T47D (cell line): ENCODE measurements at regions not wholly inside any gene's neighbourhood (a gene's known extent, or its start where the extent isn't known, plus 50 kb on each side); places are given as distances from the start of the nearest gene placed in this dataset.

ENCODE experiments used
- DNase-seq, 2 experiments: peaks; one replicate each; pipeline versions ENCODE4 v3.0.0 to v3.0.0-alpha.2; 2011 to 2012; ENCODE audit warnings: low read depth in 1 of 2, low spot score in 1 of 2
- JUND ChIP-seq: IDR thresholded peaks from 2 replicates; pipeline ENCODE4 v1.6.1; 2012; ENCODE audit warnings: low read depth
- in situ Hi-C: cut with HindIII; loops from 2 replicates; pipeline ENCODE4 v1.10.0; 2016; ENCODE audit warnings: low sequenced_read_pairs, low pct_unique_long_range_greater_than_20kb

DNA sequence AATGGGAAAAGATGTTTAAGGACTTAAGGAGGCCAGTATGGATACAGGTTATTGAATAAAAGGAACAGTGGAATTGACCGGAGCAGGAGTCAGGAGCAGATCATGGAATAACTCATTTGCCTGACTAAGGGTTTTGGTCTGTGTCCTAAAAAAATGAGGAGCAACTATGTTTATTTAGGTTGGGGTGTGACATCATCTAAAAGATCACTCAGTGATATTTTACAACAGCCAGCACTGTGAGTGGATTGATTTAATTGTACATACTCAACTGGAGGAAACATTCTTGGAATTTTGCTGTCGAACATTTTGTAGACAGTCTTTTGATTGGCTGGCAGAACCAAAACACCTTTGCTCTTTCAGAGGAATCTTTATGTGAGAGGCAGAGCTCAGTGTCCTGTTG lies 348.6 kb upstream of the CDIN1 start:
- no peak for TF ChIP-seq JUND
- in situ Hi-C loops, result no loop called here
- peak in 1 of 2 experiments; percentile 30 for DNase-seq

DNA sequence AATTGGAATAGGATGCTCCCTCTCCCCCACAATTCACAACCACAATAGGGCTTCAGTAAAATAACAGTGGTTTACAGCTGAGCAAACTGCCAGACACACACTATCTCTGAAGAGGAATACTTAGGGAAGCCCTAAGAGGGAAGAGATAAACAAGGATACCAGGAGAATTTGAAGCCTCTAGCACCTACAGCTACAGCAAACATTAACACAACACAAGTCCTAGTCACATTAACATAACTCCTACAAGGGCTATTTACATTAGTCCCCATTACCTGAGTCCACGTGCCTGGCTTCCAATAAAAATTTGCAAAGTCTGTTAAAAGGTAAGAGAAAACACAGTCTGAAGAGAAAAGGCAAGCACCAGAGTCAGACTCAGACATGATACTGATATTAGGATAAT lies 346.9 kb upstream of the CDIN1 start:
- no peak for TF ChIP-seq JUND
- no peak for DNase-seq
- in situ Hi-C loops, result no loop called here

DNA sequence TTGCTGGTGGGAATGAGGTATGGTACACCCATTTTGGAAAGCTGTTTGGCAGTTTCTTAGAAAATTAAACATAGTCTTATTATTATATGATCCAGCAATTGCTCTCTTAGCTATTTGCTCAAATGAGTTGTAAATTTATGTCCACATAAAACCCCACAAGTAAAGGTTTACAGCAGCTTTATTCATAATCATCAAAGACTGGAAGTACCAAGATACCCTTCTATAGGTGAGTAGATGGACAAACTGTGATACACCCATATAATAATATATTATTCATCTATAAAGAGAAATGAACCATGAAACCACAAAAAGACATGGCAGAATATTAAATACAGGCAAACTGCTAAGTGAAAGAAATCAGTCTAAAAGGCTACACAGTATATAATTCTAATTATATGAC lies 344.7 kb upstream of the CDIN1 start:
- in situ Hi-C loops, result no loop called here
- DNase-seq, result no peak
- no peak for TF ChIP-seq JUND

- DNase-seq, result no peak
- no peak for TF ChIP-seq JUND
- in situ Hi-C loops, result no loop called here
These were observed 344.3 kb upstream of the CDIN1 start for GRCh38 chr15:36235173-36235572.

DNA sequence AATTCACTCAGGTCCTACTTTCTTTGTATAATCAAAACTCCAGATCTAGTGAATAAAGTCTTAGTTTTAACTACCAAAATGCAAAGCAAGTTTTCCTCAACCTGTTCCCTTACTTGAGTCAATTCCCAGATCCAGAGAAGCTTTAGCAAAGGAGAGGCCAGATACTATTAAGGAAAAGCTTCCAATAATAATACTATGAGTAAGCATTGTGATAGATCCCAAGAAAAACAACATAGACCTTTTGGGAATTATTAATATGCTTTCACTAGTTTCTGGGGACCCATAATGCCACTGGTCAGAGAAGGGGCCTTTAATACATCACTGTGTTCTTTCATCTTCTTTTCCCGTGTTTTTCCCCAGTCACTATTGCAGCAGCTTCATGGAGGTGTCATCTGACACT lies 339.9 kb upstream of the CDIN1 start:
- in situ Hi-C loops, result no loop called here
- no peak for TF ChIP-seq JUND

DNA sequence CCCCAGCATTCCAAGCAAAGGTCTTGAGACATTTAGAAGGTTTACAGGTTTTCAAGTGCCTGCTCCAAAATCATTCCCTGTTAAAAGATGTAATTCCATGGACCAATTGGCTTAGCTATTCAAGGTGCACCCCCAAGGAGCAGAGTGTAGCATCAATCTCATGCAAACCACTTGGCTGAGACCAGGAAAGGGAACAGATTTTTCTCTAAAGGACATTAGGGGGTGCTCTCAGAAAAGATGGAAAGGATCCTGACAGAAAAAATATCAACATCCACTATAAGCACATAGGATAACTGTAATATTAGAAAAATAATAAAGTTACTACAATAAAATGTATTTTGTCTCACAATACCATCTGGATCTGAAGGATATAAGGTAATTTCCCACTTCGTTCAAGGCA lies 328.0 kb upstream of the CDIN1 start:
- TF ChIP-seq JUND, result no peak
- in situ Hi-C loops, result no loop called here
- no peak for DNase-seq

More for the DNA sequence above, 339.9 kb upstream of the CDIN1 start:
- no peak for DNase-seq

DNA sequence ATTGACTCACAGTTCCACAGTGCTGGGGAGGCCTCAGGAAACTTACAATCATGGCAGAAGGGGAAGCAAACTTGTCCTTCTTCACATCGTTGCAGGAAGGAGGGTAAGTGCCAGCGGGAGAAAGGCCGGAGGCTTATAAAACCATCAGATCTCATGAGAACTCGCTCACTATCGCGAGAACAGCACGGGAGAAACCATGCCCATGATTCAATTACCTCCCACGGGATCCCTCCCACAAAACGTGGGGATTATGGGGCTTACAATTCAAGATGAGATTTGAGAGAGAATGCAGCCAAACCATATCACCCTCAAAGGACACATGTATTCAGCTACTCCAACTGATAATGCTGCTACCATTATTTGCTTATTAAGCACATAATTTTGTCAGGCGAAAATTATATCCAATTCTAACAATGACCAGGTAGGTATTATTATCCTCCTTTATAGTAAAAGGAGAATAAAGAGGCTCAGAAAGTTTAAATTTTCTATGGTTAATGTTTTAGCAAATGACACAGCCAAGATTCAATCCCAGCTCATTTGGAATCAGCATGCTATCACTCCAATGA lies 327.2 kb upstream of the CDIN1 start:
- DNase-seq, result peak in 1 of 2 experiments; percentile 5

DNA sequence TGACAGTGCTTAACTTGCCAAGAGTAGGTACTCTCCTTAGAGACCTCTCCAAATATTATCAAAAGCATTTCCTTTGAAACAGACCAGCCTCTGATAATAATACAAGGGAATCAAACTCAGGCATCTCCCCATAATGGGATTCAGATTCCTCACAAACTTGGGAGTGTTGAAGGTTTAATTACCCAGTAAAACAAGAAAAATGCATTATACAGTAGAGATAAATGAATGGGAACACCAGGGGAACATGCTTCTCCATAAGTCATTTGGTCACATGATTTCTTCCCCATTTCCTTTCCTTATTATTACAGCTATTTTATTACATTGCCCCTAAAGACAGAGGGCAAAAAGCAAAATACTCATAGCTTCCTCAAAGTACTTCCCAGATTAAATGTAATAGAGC lies 325.0 kb upstream of the CDIN1 start:
- in situ Hi-C loops, result no loop called here
- no peak for TF ChIP-seq JUND
- DNase-seq, result no peak

More for the DNA sequence above, 327.2 kb upstream of the CDIN1 start:
- no peak for TF ChIP-seq JUND
- in situ Hi-C loops, result no loop called here

DNA sequence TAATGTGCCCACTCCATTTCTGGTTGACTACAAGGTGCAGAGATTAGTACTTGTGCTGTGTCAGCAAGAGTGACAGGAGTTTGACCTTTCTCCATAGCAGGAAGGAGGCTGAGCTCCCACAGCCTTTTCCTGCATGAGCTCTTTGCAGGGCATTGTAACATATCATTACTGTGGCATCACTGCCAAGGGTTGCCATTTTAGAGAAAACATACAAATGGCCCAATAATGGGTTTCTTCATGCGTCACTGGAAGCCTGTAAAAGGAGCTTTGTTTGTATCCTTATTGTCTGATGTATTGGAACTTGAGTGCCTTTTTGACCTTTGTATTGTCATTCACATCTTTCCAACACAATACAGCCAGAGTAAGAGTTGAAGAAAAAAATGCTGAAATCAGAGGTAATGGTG lies 323.0 kb upstream of the CDIN1 start:
- DNase-seq, result no peak
- TF ChIP-seq JUND, result no peak
- in situ Hi-C loops, result no loop called here

DNA sequence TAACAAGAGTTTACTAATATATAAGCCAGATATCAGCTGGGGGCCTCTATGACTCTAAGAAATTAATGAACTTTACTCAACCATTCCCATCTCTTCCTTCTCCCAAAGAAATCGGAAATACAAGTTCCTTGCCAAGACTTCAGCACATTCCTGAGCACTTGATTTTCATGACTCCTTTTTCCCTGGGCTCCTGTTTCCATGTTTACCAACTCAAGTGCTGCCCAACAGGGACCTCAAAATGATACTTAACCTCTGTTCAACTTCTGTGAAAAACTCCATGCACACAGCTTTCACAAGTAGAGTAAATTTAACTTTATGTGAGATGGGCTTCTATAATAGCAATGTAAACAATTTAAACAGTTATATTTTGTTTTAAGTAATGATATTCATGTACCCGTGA lies 315.8 kb upstream of the CDIN1 start:
- no peak for TF ChIP-seq JUND
- DNase-seq, result no peak
- in situ Hi-C loops, result no loop called here

GRCh38 chr15:36265422-36265821 lies 314.0 kb upstream of the CDIN1 start:
- DNase-seq, result no peak
- in situ Hi-C loops, result no loop called here
- TF ChIP-seq JUND, result no peak

- in situ Hi-C loops, result no loop called here
- TF ChIP-seq JUND, result no peak
- DNase-seq, result no peak
These were observed 308.4 kb upstream of the CDIN1 start for GRCh38 chr15:36271048-36271447.

DNA sequence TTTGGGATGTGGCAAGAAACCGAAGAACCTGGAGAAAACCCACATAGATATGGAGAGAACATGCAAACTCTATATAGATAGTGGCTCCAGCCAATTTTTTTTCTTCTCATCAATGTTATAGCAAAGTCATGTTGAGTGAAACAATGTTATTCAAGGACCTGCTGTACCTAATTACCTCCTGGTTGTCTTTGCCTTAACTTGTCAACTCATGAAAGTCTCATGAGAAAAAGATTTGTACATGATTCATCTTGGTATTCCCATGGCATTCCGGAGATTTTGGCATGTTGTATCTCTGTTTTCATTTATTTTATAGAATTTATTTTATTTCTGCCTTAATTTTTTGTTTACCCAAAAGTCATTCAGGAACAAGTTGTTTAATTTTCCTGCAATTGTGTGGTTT lies 303.8 kb upstream of the CDIN1 start:
- in situ Hi-C loops, result no loop called here
- DNase-seq, result no peak
- no peak for TF ChIP-seq JUND

- no peak for TF ChIP-seq JUND
These were observed 301.2 kb upstream of the CDIN1 start for GRCh38 chr15:36278219-36278618.

GRCh38 chr15:36282821-36283220 lies 296.6 kb upstream of the CDIN1 start:
- in situ Hi-C loops, result no loop called here
- TF ChIP-seq JUND, result no peak
- DNase-seq, result no peak

More at GRCh38 chr15:36278219-36278618, 301.2 kb upstream of the CDIN1 start:
- no peak for DNase-seq
- in situ Hi-C loops, result no loop called here
